Skin of body (tissue), 1 donor: ENCODE measurements at regions not wholly inside any gene's neighbourhood (a gene's known extent, or its start where the extent isn't known, plus 50 kb on each side); places are given as distances from the start of the nearest gene placed in this dataset.

ENCODE experiments used
- DNase-seq: peaks from one replicate; lab custom pipeline; 2025; lab: John Stamatoyannopoulos, UW

GRCh38 chr15:61282661-61283060 is 53.6 kb upstream of the RORA start:
- no peak for DNase-seq

GRCh38 chr15:61281328-61281727 is 52.2 kb upstream of the RORA start:
- no peak for DNase-seq
